Esophagus muscularis mucosa (tissue), 4 donors: ENCODE measurements at regions not wholly inside any gene's neighbourhood (a gene's known extent, or its start where the extent isn't known, plus 50 kb on each side); places are given as distances from the start of the nearest gene placed in this dataset.

Experiments used
- EP300 ChIP-seq: sonication (generic); formaldehyde crosslinking; IDR thresholded peaks from one replicate; pipeline ENCODE4 v1.6.1; 2017; ENCODE audit warnings: antibody characterized with exemption
- POLR2A ChIP-seq: fragments of 450-650 bp; IDR thresholded peaks from one replicate; pipeline ENCODE4 v1.6.1; 2017; ENCODE audit warnings: antibody characterized with exemption, moderate library complexity, mild to moderate bottlenecking, low read depth
- POLR2AphosphoS5 ChIP-seq, 2 donors: sonication (generic); formaldehyde crosslinking; IDR thresholded peaks; one replicate each; pipeline ENCODE4 v1.6.1; 2017; ENCODE audit warnings: antibody characterized with exemption in 2 of 2
- TF ChIP-seq, protein P1 (sequence below), 3 experiments: fragments of 200-600 bp in 2 of 3; fragments of 450-650 bp in 1 of 3; sonication (generic) in 2 of 3; IDR thresholded peaks; one replicate each; pipeline ENCODE4 v1.5.1; 2017 to 2019; ENCODE audit warnings: antibody characterized with exemption in 3 of 3, mild to moderate bottlenecking in 2 of 3, moderate library complexity in 1 of 3

DNA sequence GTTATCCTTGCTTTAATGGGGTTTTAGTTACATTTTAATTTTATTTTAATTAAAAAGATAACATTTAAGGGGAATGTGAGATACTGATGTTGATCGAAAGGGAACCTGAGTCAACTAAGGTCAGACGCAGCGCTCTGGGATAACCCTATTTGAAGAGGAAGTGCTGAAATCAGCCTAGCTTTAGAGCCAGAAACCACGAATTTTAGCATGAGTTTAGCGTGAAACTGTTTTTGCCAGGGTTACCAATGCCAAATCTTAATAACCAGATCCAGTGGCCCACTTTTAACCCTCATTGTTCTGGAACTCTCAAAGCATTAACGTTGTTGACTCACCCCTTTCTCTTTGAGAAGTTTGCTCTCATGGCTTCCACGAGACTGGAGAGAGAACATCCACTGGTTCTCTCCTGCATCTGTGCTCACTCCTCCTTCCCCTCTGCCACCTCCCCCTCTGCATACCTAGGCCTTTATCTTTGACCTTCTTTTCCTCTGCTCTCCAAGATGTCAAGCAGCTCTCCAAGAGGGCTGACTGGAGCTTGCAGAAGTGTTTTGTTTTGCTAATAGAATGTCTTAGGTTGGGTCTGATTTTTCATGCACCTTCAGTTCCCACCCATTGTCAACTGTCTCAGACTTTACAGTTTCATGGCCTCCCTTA, 198.3 kb upstream of the CELF2 start:
- TF ChIP-seq POLR2A = no peak
- TF ChIP-seq, protein P1, sequence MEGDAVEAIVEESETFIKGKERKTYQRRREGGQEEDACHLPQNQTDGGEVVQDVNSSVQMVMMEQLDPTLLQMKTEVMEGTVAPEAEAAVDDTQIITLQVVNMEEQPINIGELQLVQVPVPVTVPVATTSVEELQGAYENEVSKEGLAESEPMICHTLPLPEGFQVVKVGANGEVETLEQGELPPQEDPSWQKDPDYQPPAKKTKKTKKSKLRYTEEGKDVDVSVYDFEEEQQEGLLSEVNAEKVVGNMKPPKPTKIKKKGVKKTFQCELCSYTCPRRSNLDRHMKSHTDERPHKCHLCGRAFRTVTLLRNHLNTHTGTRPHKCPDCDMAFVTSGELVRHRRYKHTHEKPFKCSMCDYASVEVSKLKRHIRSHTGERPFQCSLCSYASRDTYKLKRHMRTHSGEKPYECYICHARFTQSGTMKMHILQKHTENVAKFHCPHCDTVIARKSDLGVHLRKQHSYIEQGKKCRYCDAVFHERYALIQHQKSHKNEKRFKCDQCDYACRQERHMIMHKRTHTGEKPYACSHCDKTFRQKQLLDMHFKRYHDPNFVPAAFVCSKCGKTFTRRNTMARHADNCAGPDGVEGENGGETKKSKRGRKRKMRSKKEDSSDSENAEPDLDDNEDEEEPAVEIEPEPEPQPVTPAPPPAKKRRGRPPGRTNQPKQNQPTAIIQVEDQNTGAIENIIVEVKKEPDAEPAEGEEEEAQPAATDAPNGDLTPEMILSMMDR (IDR thresholded peaks at IDR 0.05) = no peak
- TF ChIP-seq EP300 = no peak
- no peak for TF ChIP-seq POLR2AphosphoS5 (IDR thresholded peaks at IDR 0.05)
